ENCODE measurements at regions not wholly inside any gene's neighbourhood (a gene's known extent, or its start where the extent isn't known, plus 50 kb on each side); places are given as distances from the start of the nearest gene placed in this dataset.
"Not testable (repeated sequence)": the region's sequence is repeated elsewhere in the genome, so short reads cannot be mapped to it uniquely, and the experiment has no call there.

DNA sequence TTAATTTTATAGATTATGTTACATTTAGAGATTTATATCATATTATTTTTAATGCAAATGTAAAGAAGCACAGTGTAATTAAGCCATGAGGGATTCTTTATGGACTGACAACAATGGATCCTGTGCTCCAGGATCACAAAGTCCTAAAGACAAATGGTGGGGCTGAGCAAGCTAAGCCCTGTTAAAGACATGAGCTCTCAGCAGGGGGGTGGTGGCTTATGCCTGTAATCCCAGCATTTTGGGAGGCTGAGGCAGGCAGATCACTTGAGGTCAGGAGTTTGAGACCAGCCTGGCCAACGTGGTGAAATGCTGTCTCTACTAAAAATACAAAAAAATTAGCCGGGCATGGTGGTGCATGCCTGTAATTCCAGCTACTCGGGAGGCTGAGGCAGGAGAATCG, 160.8 kb upstream of the RGS6 start:
- H3K4me2 ChIP-seq (ENCODE audit: low read length, poor library complexity, severe bottlenecking); H3K79me1 ChIP-seq (replicated peaks; ENCODE audit: low read length, poor library complexity, severe bottlenecking); H2AFZ ChIP-seq (ENCODE audit: low read depth, low read length); H2BK12ac ChIP-seq (ENCODE audit: low read length in 2 of 2); H3K14ac ChIP-seq (ENCODE audit: low read length in 2 of 2); H3K27ac ChIP-seq (ENCODE audit: low read length, poor library complexity, severe bottlenecking); H3K27me3 ChIP-seq (ENCODE audit: control insufficient read depth in 1 of 2, insufficient read depth in 1 of 2, low read length in 2 of 2); DNase-seq; H2BK15ac ChIP-seq (ENCODE audit: low read depth, poor library complexity, severe bottlenecking); H2BK5ac ChIP-seq (ENCODE audit: low read depth, low read length, poor library complexity, severe bottlenecking); H3K4me3 ChIP-seq (ENCODE audit: insufficient read depth in 1 of 2, low read depth in 1 of 2, low read length in 2 of 2); H4K91ac ChIP-seq (ENCODE audit: low read length); H2AK5ac ChIP-seq (ENCODE audit: low read length, severe bottlenecking); H3K36me3 ChIP-seq (ENCODE audit: control insufficient read depth in 1 of 2, insufficient read depth in 2 of 2, low read depth in 1 of 2, low read length in 2 of 2); H3K18ac ChIP-seq (ENCODE audit: low read depth in 1 of 2, low read length in 2 of 2); H3K23ac ChIP-seq (ENCODE audit: low read length in 2 of 2); H4K8ac ChIP-seq (ENCODE audit: low read length); H2BK120ac ChIP-seq (ENCODE audit: low read depth, low read length); H3K4me1 ChIP-seq (ENCODE audit: control insufficient read depth, insufficient read depth, low read depth, low read length); H3K4ac ChIP-seq (ENCODE audit: low read depth in 1 of 2, low read length in 2 of 2); H3K9ac ChIP-seq (ENCODE audit: low read length): not testable (repeated sequence)
- WGBS = 75% methylated on average over 4 of the region's 4 CpGs
- peaks cover 12% of the 10 kb centered on the region for H3K9me3 ChIP-seq (ENCODE audit: control insufficient read depth, low read length)

DNA sequence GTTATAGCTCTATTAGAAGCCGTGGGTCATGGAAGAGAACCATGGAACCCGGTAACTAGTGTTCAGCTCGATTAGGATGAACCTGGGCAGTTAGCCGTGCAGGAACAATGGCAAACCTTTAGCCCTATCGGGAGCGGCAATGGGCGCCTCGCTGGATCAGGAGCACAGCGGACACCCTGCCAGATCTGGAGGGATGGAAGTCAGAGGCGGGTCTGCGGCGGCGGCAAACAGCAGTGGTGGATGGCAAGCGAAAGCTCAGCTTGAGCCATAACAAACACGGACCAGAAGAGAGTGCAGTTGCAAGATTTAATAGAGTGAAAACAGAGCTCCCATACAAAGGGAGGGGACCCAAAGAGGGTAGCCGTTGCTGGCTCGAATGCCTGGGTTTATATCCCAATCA, 160.2 kb upstream of the RGS6 start:
- H2AFZ ChIP-seq (ENCODE audit: low read depth, low read length); H3K4me3 ChIP-seq (ENCODE audit: insufficient read depth in 1 of 2, low read depth in 1 of 2, low read length in 2 of 2); H2BK15ac ChIP-seq (ENCODE audit: low read depth, poor library complexity, severe bottlenecking); H3K79me1 ChIP-seq (replicated peaks; ENCODE audit: low read length, poor library complexity, severe bottlenecking); H3K23ac ChIP-seq (ENCODE audit: low read length in 2 of 2); H4K91ac ChIP-seq (ENCODE audit: low read length); H2BK120ac ChIP-seq (ENCODE audit: low read depth, low read length); H3K18ac ChIP-seq (ENCODE audit: low read depth in 1 of 2, low read length in 2 of 2); H4K8ac ChIP-seq (ENCODE audit: low read length); H3K4ac ChIP-seq (ENCODE audit: low read depth in 1 of 2, low read length in 2 of 2); DNase-seq; H2BK12ac ChIP-seq (ENCODE audit: low read length in 2 of 2); H3K27ac ChIP-seq (ENCODE audit: low read length, poor library complexity, severe bottlenecking); H2BK5ac ChIP-seq (ENCODE audit: low read depth, low read length, poor library complexity, severe bottlenecking); H3K27me3 ChIP-seq (ENCODE audit: control insufficient read depth in 1 of 2, insufficient read depth in 1 of 2, low read length in 2 of 2); H2AK5ac ChIP-seq (ENCODE audit: low read length, severe bottlenecking); H3K4me1 ChIP-seq (ENCODE audit: control insufficient read depth, insufficient read depth, low read depth, low read length); H3K36me3 ChIP-seq (ENCODE audit: control insufficient read depth in 1 of 2, insufficient read depth in 2 of 2, low read depth in 1 of 2, low read length in 2 of 2); H3K14ac ChIP-seq (ENCODE audit: low read length in 2 of 2); H3K9ac ChIP-seq (ENCODE audit: low read length); H3K4me2 ChIP-seq (ENCODE audit: low read length, poor library complexity, severe bottlenecking): not testable (repeated sequence)
- WGBS = 89% methylated on average over 13 of the region's 17 CpGs
- H3K9me3 ChIP-seq (ENCODE audit: control insufficient read depth, low read length) = peaks cover 12% of the 10 kb centered on the region

DNA sequence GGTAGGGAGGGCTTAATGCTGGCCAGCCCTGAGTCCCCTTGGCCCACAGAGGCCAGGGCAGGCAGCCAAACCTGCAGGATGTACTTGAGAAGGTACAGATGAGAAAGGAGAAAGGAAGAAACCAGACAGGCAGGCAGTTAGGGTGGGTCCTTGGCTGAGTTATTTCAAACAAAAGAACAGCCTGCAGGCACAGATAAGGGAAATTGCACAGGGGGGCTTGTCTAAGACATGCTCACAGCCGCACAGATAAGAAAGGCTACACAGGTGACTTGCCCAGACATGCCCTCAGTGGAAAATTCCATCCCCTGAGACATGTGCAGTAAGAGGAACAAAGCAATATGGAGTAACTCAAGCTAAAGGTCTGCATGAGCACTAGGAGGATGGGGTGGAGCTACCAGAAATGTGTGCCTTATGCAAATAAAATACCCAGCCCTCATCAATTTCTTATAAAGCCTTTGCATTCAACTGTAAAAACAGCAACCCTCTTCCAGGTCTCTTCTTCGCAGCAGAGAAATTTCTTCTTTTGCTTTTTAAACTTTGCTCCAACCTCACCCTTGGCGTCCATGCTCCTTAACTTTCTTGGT, 158.2 kb upstream of the RGS6 start:
- no peak overlapping the region for H4K8ac ChIP-seq (ENCODE audit: low read length)
- no peak overlapping the region for H2AK5ac ChIP-seq (ENCODE audit: low read length, severe bottlenecking)
- peaks cover 12% of the 10 kb centered on the region for H3K9me3 ChIP-seq (ENCODE audit: control insufficient read depth, low read length)
- no peak overlapping the region for H2AFZ ChIP-seq (ENCODE audit: low read depth, low read length)
- no peak overlapping the region for H3K9ac ChIP-seq (ENCODE audit: low read length)
- no peak overlapping the region for H2BK12ac ChIP-seq (ENCODE audit: low read length in 2 of 2)
- no peak overlapping the region for H3K27ac ChIP-seq (ENCODE audit: low read length, poor library complexity, severe bottlenecking)
- no peak overlapping the region for H3K18ac ChIP-seq (ENCODE audit: low read depth in 1 of 2, low read length in 2 of 2)
- no peaks in the 10 kb centered on the region for H3K79me1 ChIP-seq (replicated peaks; ENCODE audit: low read length, poor library complexity, severe bottlenecking)
- no peak overlapping the region for H3K4me2 ChIP-seq (ENCODE audit: low read length, poor library complexity, severe bottlenecking)
- H3K27me3 ChIP-seq (ENCODE audit: control insufficient read depth in 1 of 2, insufficient read depth in 1 of 2, low read length in 2 of 2) = no peaks in the 10 kb centered on the region
- H2BK120ac ChIP-seq (ENCODE audit: low read depth, low read length) = no peak overlapping the region
- WGBS = 87% methylated on average over 3 of the region's 3 CpGs
- H2BK15ac ChIP-seq (ENCODE audit: low read depth, poor library complexity, severe bottlenecking) = no peak overlapping the region
- H3K4me1 ChIP-seq (ENCODE audit: control insufficient read depth, insufficient read depth, low read depth, low read length) = no peaks in the 10 kb centered on the region
- H3K4ac ChIP-seq (ENCODE audit: low read depth in 1 of 2, low read length in 2 of 2) = no peak overlapping the region
- H3K14ac ChIP-seq (ENCODE audit: low read length in 2 of 2) = peak overlapping the region in 1 of 2 experiments; percentile 21
- H2BK5ac ChIP-seq (ENCODE audit: low read depth, low read length, poor library complexity, severe bottlenecking) = no peak overlapping the region
- no peak overlapping the region for H3K4me3 ChIP-seq (ENCODE audit: insufficient read depth in 1 of 2, low read depth in 1 of 2, low read length in 2 of 2)
- no peak overlapping the region for H4K91ac ChIP-seq (ENCODE audit: low read length)
- no peak for DNase-seq
- H3K23ac ChIP-seq (ENCODE audit: low read length in 2 of 2) = no peak overlapping the region
- H3K36me3 ChIP-seq (ENCODE audit: control insufficient read depth in 1 of 2, insufficient read depth in 2 of 2, low read depth in 1 of 2, low read length in 2 of 2) = no peaks in the 10 kb centered on the region

DNA sequence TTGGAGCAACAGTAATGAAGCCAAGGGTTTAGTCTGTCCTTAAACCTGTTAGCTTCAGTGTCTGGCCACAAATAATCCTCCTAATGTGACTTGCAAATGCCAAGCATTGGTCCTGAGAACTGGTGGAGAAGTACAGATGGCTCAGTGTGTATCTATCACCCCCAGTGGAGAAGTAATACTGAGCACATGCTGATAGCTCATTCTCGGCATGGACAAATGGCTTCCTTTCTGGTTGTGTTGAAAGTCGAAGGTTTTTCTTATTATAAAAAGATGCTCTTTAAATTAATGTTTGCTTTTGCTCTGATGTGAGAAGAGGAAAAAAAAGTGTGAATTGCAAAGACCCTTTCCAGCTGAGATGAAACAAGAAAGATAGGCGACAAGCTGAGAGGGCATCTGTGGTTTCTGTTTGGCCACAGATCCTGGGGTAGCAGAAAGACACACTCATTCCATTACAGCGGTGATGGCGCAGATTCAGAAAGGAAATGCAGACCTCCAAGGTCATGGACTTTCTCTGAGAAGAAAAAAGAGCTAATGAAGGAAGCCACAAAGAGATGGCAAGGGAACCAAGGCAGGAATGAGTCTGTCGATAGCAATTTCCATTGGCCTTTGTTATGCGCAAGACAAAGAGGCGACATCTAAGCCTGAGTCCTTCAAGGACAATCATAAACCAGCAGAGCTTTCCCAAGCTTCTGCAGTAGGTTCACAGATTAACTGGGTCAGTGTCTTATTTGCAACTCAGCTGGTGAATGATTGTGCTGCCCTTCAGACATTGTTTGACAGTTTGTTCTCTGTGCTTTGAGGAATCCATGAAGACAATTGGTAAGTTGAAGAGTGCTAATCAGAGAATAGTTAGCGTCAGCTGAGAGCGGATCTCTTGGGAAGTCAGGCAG, 155.5 kb upstream of the RGS6 start:
- Histone ChIP-seq H3K23ac (ENCODE audit: low read length in 2 of 2) (no peak overlapping the region), H2BK15ac (ENCODE audit: low read depth, poor library complexity, severe bottlenecking) (no peak overlapping the region), H4K91ac (ENCODE audit: low read length) (no peak overlapping the region), H3K4ac (ENCODE audit: low read depth in 1 of 2, low read length in 2 of 2) (no peak overlapping the region), H2AK5ac (ENCODE audit: low read length, severe bottlenecking) (no peak overlapping the region), H2BK120ac (ENCODE audit: low read depth, low read length) (no peak overlapping the region), H3K18ac (ENCODE audit: low read depth in 1 of 2, low read length in 2 of 2) (no peak overlapping the region), H3K9ac (ENCODE audit: low read length) (no peak overlapping the region), H2AFZ (ENCODE audit: low read depth, low read length) (no peak overlapping the region), H3K36me3 (ENCODE audit: control insufficient read depth in 1 of 2, insufficient read depth in 2 of 2, low read depth in 1 of 2, low read length in 2 of 2) (no peaks in the 10 kb centered on the region), H3K27me3 (ENCODE audit: control insufficient read depth in 1 of 2, insufficient read depth in 1 of 2, low read length in 2 of 2) (no peaks in the 10 kb centered on the region), H3K4me1 (ENCODE audit: control insufficient read depth, insufficient read depth, low read depth, low read length) (no peaks in the 10 kb centered on the region), H3K9me3 (ENCODE audit: control insufficient read depth, low read length) (peaks cover 12% of the 10 kb centered on the region), H4K8ac (ENCODE audit: low read length) (peak overlapping the region; percentile 29), H3K4me3 (ENCODE audit: insufficient read depth in 1 of 2, low read depth in 1 of 2, low read length in 2 of 2) (no peak overlapping the region), H3K79me1 (replicated peaks; ENCODE audit: low read length, poor library complexity, severe bottlenecking) (no peaks in the 10 kb centered on the region), H3K14ac (ENCODE audit: low read length in 2 of 2) (no peak overlapping the region), H2BK12ac (ENCODE audit: low read length in 2 of 2) (no peak overlapping the region), H2BK5ac (ENCODE audit: low read depth, low read length, poor library complexity, severe bottlenecking) (no peak overlapping the region), H3K27ac (ENCODE audit: low read length, poor library complexity, severe bottlenecking) (no peak overlapping the region), H3K4me2 (ENCODE audit: low read length, poor library complexity, severe bottlenecking) (no peak overlapping the region)
- 53% methylated on average over 10 of the region's 10 CpGs for WGBS
- no peak for DNase-seq

Data from mesenchymal stem cell (in vitro differentiated cells and primary cell).